Psoas muscle (tissue), 7 donors: ENCODE measurements at regions not wholly inside any gene's neighbourhood (a gene's known extent, or its start where the extent isn't known, plus 50 kb on each side); places are given as distances from the start of the nearest gene placed in this dataset.
"Not testable (repeated sequence)": the region's sequence is repeated elsewhere in the genome, so short reads cannot be mapped to it uniquely, and the experiment has no call there.

Experiments used
- ATAC-seq, 4 donors: fragments of 200-7000 bp; cut with Tn5 transposase; one replicate each; pipeline ENCODE4 v1.9.1; 2020; ENCODE audit warnings: moderate library complexity in 3 of 4, mild to moderate bottlenecking in 2 of 4
- DNase-seq, 2 donors: peaks; one replicate each; pipeline ENCODE4 v3.0.0-alpha.2; 2020
- H3K27ac ChIP-seq: fragments of 200-600 bp; one replicate; pipeline ENCODE4 v1.8.0; 2022
- H3K27me3 ChIP-seq, 3 donors: fragments of 200-600 bp in 1 of 3; one replicate each; pipeline versions ENCODE4 v1.6.1 to v1.8.0; 2013 to 2022; ENCODE audit warnings: low read length in 2 of 3, mild to moderate bottlenecking in 2 of 3, moderate library complexity in 1 of 3; ENCODE audit not compliant: insufficient read depth in 3 of 3
- H3K36me3 ChIP-seq, 2 donors: fragments of 200-600 bp in 1 of 2; one replicate each; pipeline versions ENCODE4 v1.6.1 to v1.8.0; 2013 to 2022; ENCODE audit warnings: low read depth in 1 of 2, mild to moderate bottlenecking in 1 of 2, moderate library complexity in 1 of 2; ENCODE audit not compliant: insufficient read depth in 1 of 2
- H3K4me1 ChIP-seq: fragments of 200-600 bp; one replicate; pipeline ENCODE4 v1.8.0; 2022
- H3K4me3 ChIP-seq: fragments of 200-600 bp; one replicate; pipeline ENCODE4 v1.8.0; 2022; ENCODE audit warnings: mild to moderate bottlenecking
- H3K9me3 ChIP-seq: fragments of 200-600 bp; one replicate; pipeline ENCODE4 v1.8.0; 2022
- CTCF ChIP-seq: fragments of 200-600 bp; IDR thresholded peaks from one replicate; pipeline ENCODE4 v1.8.0; 2022; ENCODE audit warnings: antibody characterized with exemption
- WGBS, 3 donors: extraction: QIAGEN DNeasy Blood & Tissue Kit; methylation state at CpG; one replicate each; pipeline versions ENCODE4 v1.1.6 to v1.1.7; 2013; 5-methylcytosine and 5-hydroxymethylcytosine counted together
- intact Hi-C, 2 donors: fragments of 100-400 bp; cut with DNase I; formaldehyde crosslinking; loops; one replicate each; pipeline versions ENCODE4 v1.11.0 to v1.14.2; 2022
- donor health status: healthy with polysubstance abuse.
- donor health status: DM: no; HTN: no; CAD: no; lungs with moderate emphysema.
- donor health status: Bipolar disorder and iron deficiency.
- donor health status: healthy.
- donor health status: DM: yes; HTN: yes; CAD: no.
- donor health status: DM: no; HTN: no; CAD: no.
- donor health status: DM: yes; HTN: yes; CAD: no.

- WGBS, 3 donors = 9 to 20% (median 12%) methylated on average over 3 of the region's 3 CpGs
- no peaks in the 10 kb centered on the region for H3K27me3 ChIP-seq
- H3K27ac ChIP-seq = no peak overlapping the region
- no peaks in the 10 kb centered on the region for H3K4me1 ChIP-seq
- no peaks in the 10 kb centered on the region for H3K36me3 ChIP-seq
- no peaks in the 10 kb centered on the region for H3K9me3 ChIP-seq
- TF ChIP-seq CTCF = no peak
- DNase-seq (no peak), ATAC-seq (no peak)
- no peak overlapping the region for H3K4me3 ChIP-seq
- intact Hi-C loops = no loop called here
Observed at GRCh38 chr5:166624573-166624972, 1666.9 kb upstream of the WWC1 start.

GRCh38 chr5:166625210-166625865, 1666.1 kb upstream of the WWC1 start:
- WGBS, 3 donors = 55 to 61% (median 56%) methylated on average over 6 of the region's 6 CpGs
- intact Hi-C loops = no loop called here
- Histone ChIP-seq H3K4me3 (no peak overlapping the region), H3K4me1 (no peaks in the 10 kb centered on the region), H3K27ac (no peak overlapping the region), H3K27me3 (no peaks in the 10 kb centered on the region), H3K36me3 (no peaks in the 10 kb centered on the region), H3K9me3 (no peaks in the 10 kb centered on the region)
- ATAC-seq (no peak), DNase-seq (no peak)
- no peak for TF ChIP-seq CTCF

- ATAC-seq (no peak), DNase-seq (no peak)
- Histone ChIP-seq H3K4me3 (no peak overlapping the region), H3K27me3 (no peaks in the 10 kb centered on the region), H3K36me3 (no peaks in the 10 kb centered on the region), H3K27ac (no peak overlapping the region), H3K4me1 (no peaks in the 10 kb centered on the region), H3K9me3 (no peaks in the 10 kb centered on the region)
- TF ChIP-seq CTCF = no peak
- WGBS, 3 donors = 76 to 100% (median 85%) methylated on average over 1 of the region's 1 CpG
- intact Hi-C loops = no loop called here
Observed at GRCh38 chr5:166637295-166637694, 1654.2 kb upstream of the WWC1 start.

- DNase-seq (no peak), ATAC-seq (no peak)
- TF ChIP-seq CTCF = no peak
- H3K27me3 ChIP-seq = no peaks in the 10 kb centered on the region
- 92 to 100% (median 97%) methylated on average over 2 of the region's 2 CpGs for WGBS, 3 donors
- no peaks in the 10 kb centered on the region for H3K36me3 ChIP-seq
- intact Hi-C loops = no loop called here
- no peak overlapping the region for H3K4me3 ChIP-seq
- no peaks in the 10 kb centered on the region for H3K9me3 ChIP-seq
- H3K4me1 ChIP-seq = no peaks in the 10 kb centered on the region
- no peak overlapping the region for H3K27ac ChIP-seq
Observed at GRCh38 chr5:166639151-166639550, 1652.3 kb upstream of the WWC1 start.

GRCh38 chr5:166640136-166640535, 1651.3 kb upstream of the WWC1 start:
- DNase-seq, intact Hi-C loops, H3K4me3 ChIP-seq, H3K4me1 ChIP-seq, ATAC-seq, H3K27me3 ChIP-seq, H3K27ac ChIP-seq, H3K9me3 ChIP-seq, H3K36me3 ChIP-seq: not testable (repeated sequence)
- WGBS, 3 donors = 68 to 78% (median 75%) methylated on average over 10 of the region's 10 CpGs
